ENCODE measurements at regions not wholly inside any gene's neighbourhood (a gene's known extent, or its start where the extent isn't known, plus 50 kb on each side); places are given as distances from the start of the nearest gene placed in this dataset.

DNA sequence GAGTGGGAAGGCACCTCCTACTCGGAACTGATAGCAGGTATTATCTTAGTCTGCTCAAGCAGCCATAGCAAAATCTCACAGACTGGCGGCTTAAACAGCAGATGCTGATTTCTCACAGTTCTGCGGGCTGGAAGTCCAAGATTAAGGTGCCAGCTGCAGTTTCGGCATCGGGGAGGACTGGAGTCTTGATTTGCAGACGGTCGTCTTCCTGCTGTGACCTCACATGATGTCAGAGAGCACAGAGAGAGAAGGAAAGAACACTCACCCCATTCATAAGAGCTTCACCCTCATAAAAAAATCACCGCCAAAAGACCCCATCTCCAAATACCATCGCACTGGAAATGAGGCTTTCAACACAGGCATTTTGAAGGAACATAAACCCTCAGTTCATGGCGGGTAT is 216.5 kb upstream of the PITRM1 start:
- H3K27me3 ChIP-seq: no peaks in the 10 kb centered on the region
- H3K4me1 ChIP-seq: no peaks in the 10 kb centered on the region
- no peak overlapping the region for H3K27ac ChIP-seq
- DNase-seq (no peak), ATAC-seq (no peak)
- intact Hi-C loops (cut with DNase I): no loop called here
- peaks cover 0 to 19% (median 0%) of the 10 kb centered on the region in 11 donors for H3K9me3 ChIP-seq
- TF ChIP-seq, protein P1, sequence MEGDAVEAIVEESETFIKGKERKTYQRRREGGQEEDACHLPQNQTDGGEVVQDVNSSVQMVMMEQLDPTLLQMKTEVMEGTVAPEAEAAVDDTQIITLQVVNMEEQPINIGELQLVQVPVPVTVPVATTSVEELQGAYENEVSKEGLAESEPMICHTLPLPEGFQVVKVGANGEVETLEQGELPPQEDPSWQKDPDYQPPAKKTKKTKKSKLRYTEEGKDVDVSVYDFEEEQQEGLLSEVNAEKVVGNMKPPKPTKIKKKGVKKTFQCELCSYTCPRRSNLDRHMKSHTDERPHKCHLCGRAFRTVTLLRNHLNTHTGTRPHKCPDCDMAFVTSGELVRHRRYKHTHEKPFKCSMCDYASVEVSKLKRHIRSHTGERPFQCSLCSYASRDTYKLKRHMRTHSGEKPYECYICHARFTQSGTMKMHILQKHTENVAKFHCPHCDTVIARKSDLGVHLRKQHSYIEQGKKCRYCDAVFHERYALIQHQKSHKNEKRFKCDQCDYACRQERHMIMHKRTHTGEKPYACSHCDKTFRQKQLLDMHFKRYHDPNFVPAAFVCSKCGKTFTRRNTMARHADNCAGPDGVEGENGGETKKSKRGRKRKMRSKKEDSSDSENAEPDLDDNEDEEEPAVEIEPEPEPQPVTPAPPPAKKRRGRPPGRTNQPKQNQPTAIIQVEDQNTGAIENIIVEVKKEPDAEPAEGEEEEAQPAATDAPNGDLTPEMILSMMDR (IDR thresholded peaks at IDR 0.05): no peak
- WGBS, 2 donors: 58 to 60% methylated on average over 10 of the region's 10 CpGs
- H3K36me3 ChIP-seq: no peaks in the 10 kb centered on the region
- no peak overlapping the region for H3K4me3 ChIP-seq

DNA sequence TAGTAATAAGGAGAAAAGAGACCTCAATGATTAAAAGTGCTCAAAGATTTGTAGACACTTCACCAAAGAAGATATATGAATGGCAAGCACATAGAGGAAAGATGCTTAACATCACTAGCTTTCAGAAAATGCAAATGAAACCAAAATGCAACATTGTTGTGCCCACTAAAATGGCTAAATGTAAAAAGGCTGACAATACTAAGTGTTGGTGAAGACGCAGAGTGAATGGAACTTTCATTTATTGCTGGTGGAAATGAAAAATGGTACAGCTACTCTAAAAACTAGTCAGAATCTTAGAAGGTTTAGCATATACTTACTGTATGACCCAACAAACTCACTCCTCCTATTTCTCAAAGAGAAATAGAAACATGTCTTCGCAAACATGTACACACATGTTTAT is 212.9 kb upstream of the PITRM1 start:
- DNase-seq (no peak), ATAC-seq (no peak)
- 97 to 100% methylated on average over 2 of the region's 2 CpGs for WGBS, 2 donors
- Histone ChIP-seq H3K36me3 (no peaks in the 10 kb centered on the region), H3K27ac (no peak overlapping the region), H3K4me3 (no peak overlapping the region), H3K4me1 (no peaks in the 10 kb centered on the region), H3K27me3 (no peaks in the 10 kb centered on the region), H3K9me3 (peaks cover 0 to 19% (median 0%) of the 10 kb centered on the region in 11 donors)
- TF ChIP-seq, protein P1 (IDR thresholded peaks at IDR 0.05): no peak
- intact Hi-C loops (cut with DNase I): no loop called here

DNA sequence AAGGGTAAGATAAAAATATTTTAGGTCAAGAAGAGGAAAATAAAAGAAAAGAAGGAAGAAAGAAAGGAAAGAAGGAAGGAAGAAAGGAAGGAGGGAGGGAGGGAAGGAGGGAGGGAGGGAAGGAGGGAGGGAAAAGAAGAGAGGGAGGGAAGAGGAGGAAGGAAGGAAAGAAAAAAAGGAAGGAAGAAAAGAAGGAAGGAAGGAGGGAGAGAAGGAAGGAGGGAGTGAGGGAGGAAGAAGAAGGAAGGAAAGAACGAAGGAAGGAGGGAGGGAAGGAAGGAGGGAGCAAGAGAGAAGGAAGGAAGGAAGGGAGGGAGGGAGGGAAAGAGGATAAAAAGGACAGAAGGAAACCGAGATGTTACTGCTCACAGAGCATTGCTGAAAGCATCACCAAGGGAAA is 209.5 kb upstream of the PITRM1 start:
- TF ChIP-seq, protein P1 (IDR thresholded peaks at IDR 0.05): no peak
- no peak overlapping the region for H3K27ac ChIP-seq
- H3K4me3 ChIP-seq: no peak overlapping the region
- ATAC-seq: no peak
- no peak for DNase-seq
- H3K27me3 ChIP-seq: no peaks in the 10 kb centered on the region
- intact Hi-C loops (cut with DNase I): no loop called here
- no peaks in the 10 kb centered on the region for H3K4me1 ChIP-seq
- peaks cover 0 to 28% (median 0%) of the 10 kb centered on the region in 11 donors for H3K9me3 ChIP-seq
- WGBS, 2 donors: 50 to 74% methylated on average over 2 of the region's 2 CpGs
- H3K36me3 ChIP-seq: no peaks in the 10 kb centered on the region

- TF ChIP-seq, protein P1 (IDR thresholded peaks at IDR 0.05): no peak
- no peak for DNase-seq
- intact Hi-C loops (cut with DNase I): no loop called here
- H3K9me3 ChIP-seq: peaks cover 0 to 19% (median 0%) of the 10 kb centered on the region in 11 donors
- 93 to 96% methylated on average over 7 of the region's 7 CpGs for WGBS, 2 donors
- no peaks in the 10 kb centered on the region for H3K36me3 ChIP-seq
- no peak overlapping the region for H3K27ac ChIP-seq
- no peaks in the 10 kb centered on the region for H3K27me3 ChIP-seq
- H3K4me3 ChIP-seq: no peak overlapping the region
- no peaks in the 10 kb centered on the region for H3K4me1 ChIP-seq
- no peak for ATAC-seq
Measured at GRCh38 chr10:3380406-3381050, 207.9 kb upstream of the PITRM1 start.
